HG02759 (cell line): ENCODE measurements at regions not wholly inside any gene's neighbourhood (a gene's known extent, or its start where the extent isn't known, plus 50 kb on each side); places are given as distances from the start of the nearest gene placed in this dataset.

Experiments
- ATAC-seq: cut with Tn5 transposase; IDR thresholded peaks from one replicate; pipeline ENCODE4 v1.9.1; 2021; ENCODE audit warnings: mild to moderate bottlenecking, moderate library complexity; ENCODE audit not compliant: unreplicated experiment

DNA sequence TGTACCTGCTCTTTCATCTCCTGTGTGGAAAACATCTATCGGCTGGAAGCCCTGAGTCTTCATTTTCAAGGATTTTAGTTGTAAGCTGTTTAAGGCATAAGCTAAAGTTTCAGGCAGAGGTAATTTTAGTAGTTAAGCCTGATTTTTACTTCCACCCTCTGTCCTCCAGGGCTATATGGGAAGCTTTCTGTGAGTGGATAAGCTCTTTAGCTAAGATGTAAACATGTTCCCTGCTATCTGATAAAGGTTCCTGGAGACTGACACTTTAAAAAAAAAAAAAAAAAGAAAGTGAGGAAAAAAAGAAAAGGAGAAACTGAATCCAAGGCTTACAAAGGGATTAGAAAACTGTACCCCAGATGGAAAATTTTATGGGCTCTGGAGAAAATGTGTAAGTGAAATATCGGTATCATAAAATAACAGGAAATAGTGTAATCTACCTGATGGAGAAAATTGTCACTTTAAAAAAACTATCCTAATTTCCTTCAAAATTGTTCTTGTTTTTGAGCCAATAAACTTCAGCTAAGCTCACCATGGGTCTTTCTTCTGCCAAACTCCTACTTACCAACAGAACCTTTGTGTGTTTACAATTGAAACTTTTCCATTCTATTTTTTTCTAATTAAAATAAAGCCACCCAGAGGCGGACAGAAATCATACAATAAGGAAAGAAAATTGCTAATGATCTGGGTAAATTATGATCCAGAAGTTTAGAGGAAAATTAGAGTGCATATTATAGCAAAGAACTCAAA lies 180.5 kb downstream of the TGFB2 start:
- no peak for ATAC-seq

DNA sequence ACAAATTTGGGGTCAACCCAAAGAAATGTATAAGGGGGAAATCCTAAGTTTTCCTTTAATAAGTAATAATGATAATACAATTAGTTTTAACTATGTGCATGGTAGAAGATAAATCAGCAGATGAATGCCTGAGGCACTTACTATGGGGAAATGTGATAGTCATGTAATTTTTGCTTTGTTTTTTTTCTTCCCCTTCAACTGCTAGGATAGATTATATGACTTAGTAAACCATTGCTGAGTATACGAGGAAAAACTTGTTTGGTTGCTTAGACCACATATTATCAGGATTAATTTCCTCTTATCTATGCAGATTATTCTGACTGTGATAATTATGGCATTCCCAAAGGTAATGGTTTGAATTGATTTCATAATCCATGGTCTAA lies 181.1 kb downstream of the TGFB2 start:
- ATAC-seq, result no peak

DNA sequence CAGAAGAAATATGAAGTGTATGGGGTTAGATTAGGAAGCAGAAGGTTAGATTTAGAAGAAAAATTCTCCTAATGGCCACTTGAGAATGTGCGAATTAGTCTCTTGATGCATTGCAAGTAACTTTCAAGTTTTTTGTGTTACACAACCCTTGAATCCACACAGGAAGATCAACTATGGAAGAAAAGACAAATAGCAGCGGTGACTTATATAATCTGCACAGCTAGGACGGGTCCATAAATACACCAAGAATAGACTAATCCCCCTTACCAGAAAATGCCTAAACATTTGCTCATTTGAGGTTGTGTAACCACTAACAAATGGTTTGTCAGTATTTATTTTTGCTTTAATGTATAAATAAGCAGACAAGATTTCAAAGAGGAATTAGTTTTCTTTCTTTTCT lies 182.6 kb downstream of the TGFB2 start:
- ATAC-seq, result no peak

DNA sequence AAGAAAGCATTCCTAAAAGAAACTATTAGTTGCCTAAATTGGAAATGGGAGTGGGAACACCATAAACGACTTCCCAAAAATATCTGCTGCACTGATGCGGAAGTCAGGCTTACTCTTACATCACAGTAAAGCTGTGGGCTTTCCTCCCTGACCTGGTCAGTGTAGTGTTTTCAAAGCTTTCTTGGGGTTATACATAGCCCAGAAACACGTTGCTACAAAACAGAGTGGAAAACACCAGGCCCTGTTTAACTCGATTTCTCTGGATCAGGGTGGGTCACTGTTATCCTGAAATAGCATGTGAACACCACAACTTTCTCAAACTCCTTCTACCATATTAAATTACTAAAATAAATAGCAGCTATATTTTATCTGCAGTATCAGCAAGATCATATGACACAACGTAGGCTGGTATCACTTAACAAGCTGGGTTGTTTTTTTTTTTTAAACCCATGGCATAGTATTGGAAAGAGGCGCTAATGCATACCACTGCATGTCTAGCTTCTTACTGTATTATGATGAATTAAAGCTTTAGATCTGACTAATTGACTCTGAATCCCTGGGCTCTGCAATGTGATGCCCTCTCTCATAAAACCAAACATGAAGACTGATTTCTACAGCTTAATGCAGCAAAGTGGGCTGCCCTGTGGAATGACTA lies 184.6 kb downstream of the TGFB2 start:
- ATAC-seq, result no peak

GRCh38 chr1:218531936-218532335 lies 186.8 kb downstream of the TGFB2 start:
- ATAC-seq, result no peak

DNA sequence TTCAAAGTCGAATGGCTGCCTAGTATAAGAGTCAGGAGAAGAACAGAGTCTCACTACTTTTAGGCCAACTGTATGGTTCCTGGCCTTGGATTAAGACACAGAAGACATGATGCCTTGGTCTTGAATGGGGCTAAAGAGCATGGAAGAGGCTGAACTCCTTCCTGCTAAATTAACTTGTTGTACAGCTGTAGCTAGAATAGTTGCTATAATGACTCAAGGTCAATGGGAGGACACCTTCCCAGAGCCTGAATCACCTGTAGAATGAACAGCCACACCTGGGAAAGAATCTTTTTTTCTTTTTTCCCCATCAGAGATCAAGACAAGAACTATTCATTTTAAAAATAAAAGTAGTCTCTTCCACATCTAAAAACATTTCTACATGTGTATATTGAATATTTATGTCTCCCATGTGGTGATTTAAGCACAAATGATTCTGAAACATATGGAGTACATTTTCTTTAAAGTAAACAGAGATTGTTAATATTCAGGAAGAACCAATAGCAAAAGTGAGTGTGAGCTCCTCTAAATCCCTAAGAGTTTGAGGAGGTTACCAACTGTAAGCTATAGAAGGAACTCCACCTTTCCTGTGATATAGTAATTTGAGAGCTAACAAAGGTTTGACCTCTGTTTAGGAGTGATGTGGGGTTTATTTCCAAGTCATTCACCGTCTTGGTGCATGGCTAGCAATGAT lies 191.3 kb downstream of the TGFB2 start:
- no peak for ATAC-seq

- no peak for ATAC-seq
Measured at GRCh38 chr1:218537122-218537913, 192.2 kb downstream of the TGFB2 start.

- no peak for ATAC-seq
Measured at GRCh38 chr1:218538341-218538740, 193.2 kb downstream of the TGFB2 start.

DNA sequence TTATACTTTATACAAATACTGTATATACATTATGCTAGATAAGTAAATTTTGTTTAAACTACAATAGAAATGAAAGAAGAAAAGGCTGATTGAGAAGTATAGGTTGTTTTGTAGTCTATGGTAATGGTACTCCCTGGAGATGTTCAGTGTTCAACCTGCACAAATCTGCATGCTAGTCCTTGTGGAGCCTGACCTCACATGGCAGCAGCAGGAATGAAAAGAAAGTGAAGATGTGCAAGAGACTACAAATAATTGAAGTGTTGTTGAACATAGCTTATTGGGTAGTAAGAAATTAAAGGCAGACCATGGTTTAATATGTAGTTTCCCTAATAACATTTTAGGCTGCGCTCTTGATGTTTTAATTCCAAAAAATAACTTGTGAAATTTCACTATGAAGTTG lies 201.2 kb downstream of the TGFB2 start:
- ATAC-seq, result no peak

- no peak for ATAC-seq
Measured at GRCh38 chr1:218547957-218548730, 203.0 kb downstream of the TGFB2 start.

DNA sequence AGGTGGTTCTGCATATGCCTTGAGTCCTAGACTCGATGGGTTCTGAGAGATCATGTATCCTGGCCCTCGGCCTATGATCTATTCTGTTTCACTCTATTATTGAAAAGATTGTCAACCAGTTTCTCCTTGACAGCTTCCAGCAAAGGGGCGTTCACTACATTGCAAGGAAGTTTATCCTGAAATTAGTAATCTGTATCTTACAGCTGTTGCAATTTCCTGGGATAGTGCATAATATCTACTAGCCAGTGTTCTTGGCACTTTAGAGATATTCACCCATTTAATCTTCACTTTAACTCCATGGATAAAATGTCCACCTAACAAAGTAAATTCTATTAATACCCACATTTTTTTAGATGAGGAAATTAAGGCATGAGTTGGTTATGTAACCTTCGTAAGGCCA lies 203.6 kb downstream of the TGFB2 start:
- ATAC-seq, result no peak

DNA sequence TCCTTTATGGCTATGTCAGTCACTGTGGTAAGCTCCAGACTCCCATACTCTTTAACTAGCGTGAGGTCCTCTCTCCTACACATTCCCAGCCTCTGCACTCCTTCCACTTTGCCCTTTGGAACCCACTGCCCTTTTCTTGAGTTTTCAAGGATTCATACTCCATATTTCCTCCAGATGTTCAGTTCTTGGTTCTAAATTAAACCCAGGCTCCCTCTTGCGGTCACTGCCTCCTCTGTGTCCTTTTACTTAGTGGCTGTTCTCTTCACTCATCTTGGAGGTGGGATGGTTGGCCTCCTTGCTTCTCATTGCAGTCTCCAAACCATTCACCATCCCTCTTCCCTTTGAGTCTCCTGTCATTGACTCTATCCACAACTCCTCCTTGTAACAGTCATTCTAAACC lies 208.1 kb downstream of the TGFB2 start:
- no peak for ATAC-seq

GRCh38 chr1:218556016-218556415 lies 210.9 kb downstream of the TGFB2 start:
- no peak for ATAC-seq

- no peak for ATAC-seq
Measured at GRCh38 chr1:218557731-218558130, 212.6 kb downstream of the TGFB2 start.

- no peak for ATAC-seq
Measured at GRCh38 chr1:218558271-218558810, 213.2 kb downstream of the TGFB2 start.

DNA sequence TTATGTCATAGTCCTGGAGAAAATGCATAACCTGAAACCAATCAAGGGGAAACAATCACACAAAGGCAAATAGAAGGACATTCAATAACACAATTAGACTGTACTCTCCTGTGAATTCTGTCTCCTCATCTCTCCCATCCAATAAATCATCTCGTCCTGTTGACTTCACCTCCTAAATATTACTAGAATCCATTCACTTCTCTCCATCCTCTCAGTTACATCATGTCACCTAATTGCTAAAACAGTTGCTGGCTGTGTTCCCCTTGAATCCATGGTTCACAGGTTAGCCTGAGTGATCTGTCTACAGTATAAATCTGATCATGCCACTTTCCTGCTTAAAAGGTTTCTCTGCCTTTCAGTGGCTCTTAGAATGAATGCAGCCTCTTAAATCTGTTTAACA lies 220.2 kb downstream of the TGFB2 start:
- no peak for ATAC-seq

DNA sequence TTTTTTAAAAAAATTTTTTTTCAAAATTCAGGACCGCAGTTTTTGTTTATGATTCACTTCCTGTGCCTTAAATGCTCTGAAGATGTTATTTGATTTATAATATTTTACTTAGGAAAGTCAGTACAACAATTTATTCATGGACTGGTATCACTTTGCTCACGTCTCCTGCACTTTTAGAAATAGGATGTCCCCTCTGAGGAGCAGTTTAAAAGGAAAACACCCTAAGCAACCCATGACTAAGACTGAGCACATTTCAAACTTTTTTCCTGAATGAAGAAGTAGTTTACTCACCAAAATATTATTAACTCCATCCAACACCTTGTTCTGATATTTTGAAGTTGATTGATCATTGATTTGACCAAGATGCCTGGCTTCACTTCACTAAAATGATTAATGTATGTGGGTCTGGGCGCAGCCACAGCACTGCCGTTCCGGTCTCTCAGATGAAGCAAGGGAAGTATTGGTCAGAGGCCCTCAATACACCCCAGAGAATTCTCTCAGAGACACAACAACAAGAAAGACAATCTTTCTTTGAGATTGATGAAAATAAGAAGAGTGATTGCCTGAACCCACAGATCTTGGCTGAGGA lies 223.9 kb downstream of the TGFB2 start:
- ATAC-seq, result no peak

GRCh38 chr1:218570456-218570855 lies 225.3 kb downstream of the TGFB2 start:
- no peak for ATAC-seq

DNA sequence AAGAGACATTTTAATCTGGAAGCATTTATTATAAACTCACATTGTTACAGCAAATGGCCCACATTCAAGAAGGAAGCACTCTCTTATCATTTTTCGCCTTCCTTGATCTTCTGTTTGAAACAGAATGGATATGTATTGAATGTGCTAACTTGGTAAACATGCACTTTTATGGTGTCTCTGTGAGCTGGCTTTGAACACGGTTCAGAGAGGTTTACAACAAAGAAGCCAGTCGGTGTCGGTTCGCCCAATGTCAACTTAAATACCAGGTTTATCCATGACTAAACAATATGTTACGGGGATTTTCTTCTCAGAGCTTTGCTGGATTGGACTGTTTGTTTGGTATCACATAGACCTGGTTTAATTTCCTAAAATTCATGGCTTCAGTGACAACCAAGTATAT lies 226.4 kb downstream of the TGFB2 start:
- no peak for ATAC-seq

- no peak for ATAC-seq
Measured at GRCh38 chr1:218572050-218572449, 226.9 kb downstream of the TGFB2 start.
